DMS153 treated with DMSO at 0.1 percent for 48 hours (cell line): ENCODE measurements at regions not wholly inside any gene's neighbourhood (a gene's known extent, or its start where the extent isn't known, plus 50 kb on each side); places are given as distances from the start of the nearest gene placed in this dataset.

Source experiments
- DNase-seq: peaks from one replicate; lab custom pipeline; 2025; ENCODE audit not compliant: unreplicated experiment; lab: John Stamatoyannopoulos, UW

DNA sequence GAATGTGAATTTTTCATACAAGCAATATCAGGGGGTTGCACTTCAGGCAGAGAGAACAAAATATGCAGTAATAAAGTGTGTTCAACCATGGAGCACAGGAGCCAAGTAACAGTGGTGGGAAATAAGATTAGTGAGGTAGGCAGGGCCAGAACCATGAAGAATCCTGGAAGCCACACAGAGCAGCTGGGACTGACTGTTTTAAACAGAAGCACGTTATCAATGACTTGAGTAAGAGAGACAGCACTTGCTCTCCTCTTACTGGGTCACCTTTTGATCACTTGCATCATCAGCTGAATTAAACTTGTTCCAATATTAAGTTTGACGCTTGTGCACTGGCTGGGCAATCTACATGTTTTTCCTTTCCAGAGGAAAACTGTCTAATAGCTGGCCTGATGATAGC, 238.5 kb downstream of the TBX18 start:
- DNase-seq: no peak

DNA sequence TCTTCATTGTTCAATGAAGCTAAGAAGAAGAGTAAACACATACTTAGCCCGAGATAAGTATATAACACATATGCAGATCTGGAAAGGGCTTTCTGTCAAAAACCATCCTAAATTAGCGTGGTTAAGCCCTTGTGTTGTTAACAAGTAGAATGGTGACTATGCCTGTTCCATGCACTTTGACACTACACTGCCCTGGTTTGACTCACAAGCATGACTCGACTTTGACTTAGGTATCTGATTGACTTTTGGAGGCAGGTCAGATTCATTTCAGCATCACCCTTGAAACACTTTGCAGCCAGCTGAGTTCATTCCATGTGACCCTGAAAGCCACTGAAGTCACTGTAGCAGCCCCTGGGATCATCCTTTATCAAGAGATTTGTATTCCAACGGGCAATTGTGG, 239.8 kb downstream of the TBX18 start:
- DNase-seq: no peak

DNA sequence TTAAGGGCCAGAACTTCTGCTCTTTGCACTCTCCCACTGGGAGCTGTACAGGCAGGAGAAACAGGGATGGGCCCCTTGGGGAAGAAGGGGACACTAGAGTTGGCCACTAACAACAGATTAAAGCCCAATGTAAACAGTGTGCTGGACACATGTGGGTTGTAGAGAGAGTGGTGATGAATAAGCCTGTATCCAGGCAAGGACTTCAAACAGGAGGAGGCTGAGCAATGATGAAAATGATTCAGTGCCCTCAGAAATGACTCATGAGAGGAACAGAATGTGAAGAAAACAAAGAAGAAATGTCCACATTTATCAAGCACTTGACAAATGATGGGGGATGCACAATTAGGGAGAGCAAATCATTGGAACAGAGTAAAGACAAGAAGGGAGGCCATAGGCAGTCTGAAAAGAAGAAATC, 242.3 kb downstream of the TBX18 start:
- DNase-seq: no peak

DNA sequence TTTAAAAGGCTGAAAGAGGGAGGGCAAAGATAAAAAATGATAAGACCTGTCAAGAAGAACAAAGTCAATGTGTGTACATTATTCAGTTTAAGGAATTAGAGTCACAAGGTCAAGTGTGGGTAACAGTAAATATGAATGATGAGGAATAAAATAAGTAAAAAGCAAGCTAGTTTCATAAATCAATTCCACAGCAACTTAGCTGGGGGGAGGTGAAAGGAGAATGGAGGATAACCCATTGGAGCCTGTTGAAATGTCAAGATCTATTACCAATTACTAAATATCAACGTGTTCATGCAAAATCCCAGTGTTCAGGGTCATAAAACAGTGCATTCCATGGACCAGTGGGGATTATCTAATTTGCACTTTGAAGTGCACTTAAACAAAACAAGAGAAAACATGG, 242.9 kb downstream of the TBX18 start:
- no peak for DNase-seq

DNA sequence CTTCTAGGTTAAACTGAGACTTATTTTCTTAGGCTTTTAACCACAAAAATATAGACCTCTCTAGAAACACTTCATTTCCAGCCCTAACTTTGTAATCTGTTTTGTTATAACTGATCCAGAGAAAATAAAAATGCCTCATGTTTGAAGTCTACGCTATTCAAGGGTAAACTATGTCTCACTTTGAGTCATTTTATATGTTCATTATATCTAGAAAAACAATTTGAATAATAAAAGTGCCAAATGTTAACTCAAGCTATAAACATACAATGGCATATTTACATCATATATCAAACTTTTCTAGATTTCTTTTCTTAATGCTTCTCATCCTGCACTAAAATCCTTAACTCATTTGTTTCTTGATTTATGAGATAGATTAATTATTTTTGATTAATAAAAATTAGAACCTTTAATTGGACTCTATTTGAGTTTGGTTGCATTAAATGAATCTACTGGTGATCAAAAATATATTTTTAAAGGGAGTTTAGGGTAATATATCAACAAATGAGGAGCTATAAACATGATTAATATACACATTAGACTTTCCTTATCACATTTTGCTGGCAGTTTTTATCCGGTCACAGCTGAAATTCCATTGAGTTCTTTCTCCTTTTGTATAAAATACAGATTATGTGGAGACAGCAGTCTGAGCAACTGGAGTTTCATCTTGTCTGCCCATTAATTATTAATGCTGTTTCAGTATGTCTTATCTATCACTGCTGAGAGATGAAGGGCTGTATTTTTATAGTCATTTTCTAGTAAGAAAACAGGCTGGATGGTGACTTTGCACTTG, 246.5 kb downstream of the TBX18 start:
- no peak for DNase-seq

DNA sequence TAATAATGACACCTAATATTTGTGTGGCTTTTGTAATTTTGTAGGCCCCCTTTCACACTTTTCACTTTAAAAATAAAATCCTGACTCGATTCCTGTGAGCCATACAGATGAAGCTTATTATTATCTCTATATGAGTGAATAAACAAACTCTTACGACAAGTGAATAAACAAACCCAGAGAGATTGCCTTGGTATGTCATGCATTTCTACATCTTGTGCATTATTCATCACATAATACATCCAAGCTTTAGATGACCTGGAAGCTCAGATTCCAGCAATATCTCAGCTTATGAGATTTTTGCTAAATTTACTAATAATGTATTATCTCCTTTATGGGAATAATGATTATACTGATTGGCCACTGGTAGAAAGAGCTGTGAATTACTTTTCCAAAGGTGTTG, 248.2 kb downstream of the TBX18 start:
- no peak for DNase-seq

DNA sequence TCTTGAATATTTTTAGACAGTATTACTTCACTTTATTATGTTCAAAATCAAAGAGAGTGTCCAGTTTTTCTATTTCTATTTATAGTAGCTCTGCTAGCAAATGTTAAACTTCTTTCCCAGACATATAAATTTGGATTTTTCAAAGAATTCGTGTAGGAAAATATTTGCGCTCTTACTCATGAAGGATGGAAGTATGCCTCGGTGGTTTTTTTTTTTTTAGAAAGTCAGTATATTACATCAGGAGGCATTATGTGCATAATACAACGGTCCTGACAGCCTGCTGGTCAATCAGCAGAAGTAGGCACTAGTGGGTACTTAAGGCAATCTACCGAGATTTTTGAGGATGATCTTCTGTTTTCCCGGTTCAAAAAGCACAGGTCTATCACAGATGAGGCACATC, 249.3 kb downstream of the TBX18 start:
- DNase-seq: no peak

DNA sequence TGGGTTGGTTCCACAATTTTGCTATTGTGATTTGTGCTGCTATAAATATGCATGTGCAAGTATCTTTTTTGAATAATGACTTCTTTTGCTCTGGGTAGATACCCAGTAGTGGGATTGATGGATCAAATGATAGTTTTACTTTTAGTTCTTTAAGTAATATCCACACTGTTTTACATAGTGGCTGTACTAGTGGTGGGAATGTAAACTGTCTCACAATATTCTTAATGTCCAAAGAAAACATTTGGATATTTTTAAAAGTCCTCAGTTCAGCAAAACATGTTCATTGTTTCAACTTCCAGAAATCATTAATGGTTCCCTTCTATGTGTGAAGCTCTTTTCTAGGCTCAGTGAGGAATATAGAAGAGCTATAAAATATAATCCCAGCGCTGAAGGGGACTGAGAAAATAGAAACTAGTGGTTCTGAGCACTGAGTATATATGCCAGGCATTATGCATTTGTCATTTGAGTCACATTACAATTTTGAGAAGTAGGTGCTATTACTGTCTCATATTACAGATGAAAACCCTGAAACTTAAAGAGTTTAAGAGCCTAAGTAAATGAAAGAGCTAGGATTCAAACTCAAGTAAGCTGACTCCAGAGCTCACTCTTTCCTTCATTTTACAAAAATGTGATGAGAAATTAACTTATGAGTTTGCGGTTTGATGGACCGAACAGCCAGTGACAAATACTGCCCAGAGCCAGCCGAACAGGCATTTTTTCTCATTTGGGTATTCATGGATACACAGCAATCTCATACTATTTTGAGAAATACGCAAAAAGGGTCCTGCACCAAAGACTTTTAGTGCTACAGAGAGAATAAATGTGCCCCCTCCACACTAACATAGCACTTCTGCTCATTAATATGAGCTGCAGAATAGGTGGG, 250.1 kb downstream of the TBX18 start:
- DNase-seq: no peak

DNA sequence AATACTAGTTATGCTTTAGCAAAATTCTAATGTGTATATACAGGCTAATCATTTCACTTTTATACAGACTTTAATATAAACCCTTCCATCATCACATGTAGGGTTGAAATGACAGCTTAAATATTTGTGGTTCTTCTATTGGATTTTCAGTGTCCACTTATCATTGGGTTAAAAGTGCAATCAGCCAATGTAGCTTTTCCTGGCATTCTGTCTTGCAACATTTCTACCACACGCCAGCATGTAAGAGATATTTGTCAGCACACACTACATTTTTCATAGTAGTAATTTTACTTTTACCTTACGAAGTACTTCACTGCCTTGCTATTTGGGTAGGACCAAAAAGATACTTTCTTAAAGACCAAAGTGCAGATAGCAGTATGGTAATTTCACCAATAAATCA, 252.0 kb downstream of the TBX18 start:
- no peak for DNase-seq

DNA sequence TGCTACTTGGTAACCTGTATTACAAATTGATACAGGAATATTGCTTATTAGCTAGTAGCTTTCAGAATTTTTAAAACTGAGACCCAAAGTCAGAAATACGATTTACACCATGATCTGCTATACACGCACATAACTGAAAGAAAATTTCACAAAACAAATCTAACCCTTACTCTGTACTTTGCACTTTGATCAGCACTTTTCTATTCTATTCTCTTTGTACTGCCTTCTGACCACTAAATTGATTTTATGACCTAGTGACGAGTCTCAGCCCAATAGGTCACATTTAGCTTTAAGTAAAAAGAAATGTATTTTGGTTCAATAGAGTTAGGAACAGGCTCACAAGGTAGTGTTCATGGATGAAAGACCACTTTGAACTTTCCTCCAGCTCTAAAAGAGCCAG, 252.5 kb downstream of the TBX18 start:
- no peak for DNase-seq

DNA sequence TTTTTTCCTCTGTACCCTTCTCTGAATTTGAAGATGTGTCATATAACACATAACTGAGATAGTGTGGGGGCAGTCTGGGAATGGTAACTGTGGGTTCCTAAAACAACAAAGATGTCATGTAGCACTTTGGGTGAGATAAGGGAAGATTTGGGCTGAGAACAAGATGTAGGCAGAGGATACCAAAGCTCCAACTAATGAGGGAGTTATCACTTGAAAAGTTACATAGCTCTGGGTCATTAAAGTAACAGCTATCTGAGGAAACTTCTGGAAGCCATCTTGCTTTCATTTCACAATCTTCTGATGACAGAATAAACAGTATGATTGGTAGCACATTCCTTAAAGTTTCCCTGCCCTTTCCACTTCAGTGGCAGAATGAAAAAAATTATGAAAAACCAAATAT, 255.4 kb downstream of the TBX18 start:
- no peak for DNase-seq

DNA sequence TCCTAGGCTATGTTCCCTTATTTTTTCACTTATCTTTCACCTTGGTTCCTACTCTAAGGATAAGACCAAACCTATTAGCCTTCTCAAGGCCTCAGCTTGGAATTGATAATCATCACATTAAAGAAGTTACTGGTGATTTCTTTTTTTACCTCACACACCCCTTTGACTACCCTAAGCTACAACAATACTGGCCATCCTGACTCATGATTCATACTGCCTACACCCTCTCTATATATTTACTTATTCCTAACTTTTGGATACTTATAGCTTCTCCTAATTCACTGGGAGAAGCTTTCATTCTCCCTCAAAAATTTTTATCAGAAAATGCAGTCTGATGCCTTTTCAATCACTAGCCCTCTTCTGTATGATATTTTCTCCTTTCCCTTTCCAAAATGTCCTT, 256.1 kb downstream of the TBX18 start:
- no peak for DNase-seq

DNA sequence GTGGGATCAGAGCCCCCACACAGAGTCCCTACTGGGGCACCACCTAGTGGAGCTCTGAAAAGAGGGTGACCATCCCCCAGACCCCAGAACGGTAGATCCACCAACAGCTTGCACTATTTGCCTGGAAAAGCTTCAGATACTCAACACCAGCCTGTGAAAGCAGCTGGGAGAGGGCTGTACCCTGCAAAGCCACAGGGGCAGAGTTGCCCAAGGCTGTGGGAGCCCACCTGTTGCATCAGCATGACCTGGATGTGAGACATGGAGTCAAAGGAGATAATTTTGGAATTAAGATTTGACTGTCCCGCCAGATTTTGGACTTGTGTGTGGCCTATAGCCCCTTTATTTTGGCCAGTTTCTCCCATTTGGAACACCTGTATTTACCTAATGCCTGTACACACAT, 260.4 kb downstream of the TBX18 start:
- DNase-seq: no peak

DNA sequence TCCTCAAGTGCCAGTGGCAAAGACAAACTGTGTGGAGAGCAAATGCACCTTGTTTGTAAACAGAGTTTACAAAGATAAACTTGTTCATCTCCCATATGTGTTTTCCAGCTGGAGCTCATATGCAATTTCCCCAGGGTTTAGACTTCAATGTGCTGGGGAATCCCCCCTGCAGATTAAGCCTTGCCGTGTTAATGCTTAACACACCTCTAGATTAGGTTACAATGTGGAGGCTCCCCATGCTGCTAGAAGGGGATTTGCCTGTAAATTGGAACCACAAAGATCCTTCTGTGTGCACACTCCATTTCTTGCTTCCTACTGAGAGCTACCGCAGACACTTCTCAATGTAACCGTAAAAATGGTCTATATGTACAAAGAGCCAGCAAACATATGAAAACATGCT, 263.1 kb downstream of the TBX18 start:
- no peak for DNase-seq

DNA sequence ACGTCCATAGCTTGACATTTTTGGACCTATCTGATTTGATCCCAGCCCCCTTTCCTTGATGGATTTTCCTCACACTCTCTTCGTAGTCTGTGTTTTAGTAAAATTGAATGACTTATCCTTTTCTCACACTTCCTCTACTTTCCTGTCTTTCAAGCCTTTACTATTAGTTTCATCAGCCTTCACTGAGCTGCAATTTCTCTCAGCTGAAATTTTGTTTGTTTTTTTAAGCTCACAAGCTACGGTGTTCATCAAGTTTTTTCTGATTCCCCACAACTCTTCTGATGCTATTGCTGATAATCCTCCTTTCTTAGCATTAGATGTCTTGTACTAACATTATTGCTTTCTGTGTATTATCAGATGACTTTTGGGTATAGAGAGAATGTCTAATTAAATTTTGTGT, 263.7 kb downstream of the TBX18 start:
- DNase-seq: no peak

DNA sequence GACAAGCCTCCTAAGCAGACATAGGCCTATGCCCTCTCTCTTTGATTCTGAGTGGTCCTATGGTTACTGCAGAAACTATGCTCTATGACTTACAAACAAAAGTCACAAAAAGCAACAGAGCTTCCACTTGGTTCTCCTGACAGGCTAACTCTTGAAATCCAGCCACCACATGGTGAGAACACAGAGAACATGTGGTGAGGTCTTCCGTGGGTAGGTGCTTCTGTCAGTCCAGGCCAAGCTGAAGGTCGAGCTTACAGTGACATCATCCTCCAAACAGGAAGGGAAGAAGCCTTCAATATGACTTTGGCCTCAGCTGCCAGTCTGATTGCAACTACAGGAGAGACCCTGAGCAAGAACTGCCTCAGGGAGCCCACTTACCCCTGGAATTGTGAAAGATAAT, 265.5 kb downstream of the TBX18 start:
- no peak for DNase-seq

DNA sequence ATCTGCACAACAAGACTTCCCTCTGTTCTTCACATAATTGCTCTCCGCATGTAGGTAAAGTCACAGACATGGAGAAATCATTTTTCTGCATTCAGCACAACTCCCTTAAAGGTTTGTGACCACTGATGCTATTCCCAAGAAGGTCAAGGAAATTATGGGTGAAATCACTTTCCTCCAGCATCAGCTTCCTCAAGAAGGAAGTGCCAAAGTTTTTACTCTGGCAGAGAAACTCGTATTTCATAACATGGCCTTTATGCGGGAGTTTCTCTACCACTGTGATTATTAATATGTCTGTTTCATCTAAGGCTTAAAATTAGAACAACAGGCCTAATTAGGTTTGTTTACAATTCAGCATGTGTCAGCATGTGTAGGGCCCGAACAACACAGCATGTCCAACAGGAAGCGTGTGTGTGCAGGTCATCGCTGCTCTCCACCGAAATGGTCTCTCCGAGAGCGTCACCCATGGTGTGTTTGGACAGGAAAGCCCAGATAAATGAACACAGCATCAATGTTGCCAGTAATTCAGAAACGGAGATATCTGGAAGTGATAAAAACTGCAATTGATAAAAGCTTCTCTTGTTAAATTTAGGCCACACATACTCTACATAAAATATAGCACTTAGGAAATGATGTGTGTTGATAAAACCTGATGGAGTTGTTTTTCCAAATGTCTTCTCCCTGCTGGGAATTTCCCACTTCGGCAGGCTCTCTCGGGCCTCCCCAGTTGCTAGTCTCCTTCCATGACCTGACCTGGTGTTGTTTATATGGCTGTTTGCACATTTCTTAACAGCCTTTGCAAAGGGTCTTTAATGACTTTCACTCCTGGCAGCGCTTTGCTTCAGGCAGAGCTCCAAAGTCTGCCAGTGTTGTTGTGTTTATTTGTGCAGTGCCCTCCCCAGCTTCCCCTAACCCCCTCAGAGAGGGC, 265.1 kb upstream of the CEP162 start:
- no peak for DNase-seq

DNA sequence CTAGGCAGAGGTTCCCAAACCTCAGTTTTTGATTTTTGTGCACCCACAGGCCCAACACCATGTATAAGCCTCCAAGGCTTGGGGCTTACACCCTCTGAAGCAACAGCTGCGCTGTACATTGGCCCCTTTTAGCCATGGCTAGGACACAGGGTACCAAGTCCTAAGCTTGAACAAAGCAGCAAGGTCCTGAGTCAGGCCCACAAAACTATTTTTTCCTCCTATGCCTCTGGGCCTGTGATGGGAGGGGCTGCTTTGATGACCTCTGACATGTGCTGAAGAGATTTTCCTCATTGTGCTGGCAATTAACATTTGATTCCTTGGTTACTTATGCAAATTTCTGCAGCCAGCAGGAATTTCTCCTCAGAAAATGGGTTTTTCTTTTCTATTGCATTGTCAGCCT, 262.2 kb upstream of the CEP162 start:
- DNase-seq: no peak

DNA sequence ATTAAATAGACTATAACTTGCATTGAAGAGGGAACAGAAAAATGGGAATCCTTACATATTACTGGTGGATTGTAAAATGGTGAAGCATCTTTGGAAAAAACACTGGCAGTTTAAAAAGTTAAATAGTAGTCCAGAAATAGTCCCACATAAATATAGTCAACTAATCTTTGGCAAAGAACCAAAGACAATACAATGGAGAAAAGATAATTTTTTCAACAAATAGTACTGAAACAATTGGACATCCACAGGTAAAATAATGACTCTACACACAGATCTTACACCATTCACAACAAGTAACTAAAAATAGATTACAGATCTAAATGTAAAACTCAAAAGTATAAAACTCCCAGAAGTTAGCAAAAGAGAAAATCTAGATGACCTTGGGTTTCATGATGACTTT, 259.1 kb upstream of the CEP162 start:
- no peak for DNase-seq

DNA sequence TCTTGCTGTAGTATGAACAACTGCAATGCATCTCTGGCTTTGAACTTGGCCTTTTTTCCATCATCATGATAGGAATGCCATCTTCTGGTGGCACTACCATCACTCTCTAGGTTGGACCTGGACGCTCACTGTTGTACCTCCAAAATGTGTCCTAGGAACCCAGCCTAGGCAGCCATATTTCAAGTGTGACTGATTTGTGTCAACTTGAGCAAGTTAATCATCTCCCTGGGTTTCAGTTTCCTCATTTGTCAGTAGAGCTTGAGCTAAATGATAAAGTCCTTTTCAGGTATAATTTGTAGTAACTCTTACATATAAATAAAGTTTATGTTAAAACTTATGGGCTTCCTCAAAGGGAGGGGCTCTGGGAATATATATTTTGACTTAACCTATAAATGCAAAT, 241.7 kb upstream of the CEP162 start:
- DNase-seq: no peak

DNA sequence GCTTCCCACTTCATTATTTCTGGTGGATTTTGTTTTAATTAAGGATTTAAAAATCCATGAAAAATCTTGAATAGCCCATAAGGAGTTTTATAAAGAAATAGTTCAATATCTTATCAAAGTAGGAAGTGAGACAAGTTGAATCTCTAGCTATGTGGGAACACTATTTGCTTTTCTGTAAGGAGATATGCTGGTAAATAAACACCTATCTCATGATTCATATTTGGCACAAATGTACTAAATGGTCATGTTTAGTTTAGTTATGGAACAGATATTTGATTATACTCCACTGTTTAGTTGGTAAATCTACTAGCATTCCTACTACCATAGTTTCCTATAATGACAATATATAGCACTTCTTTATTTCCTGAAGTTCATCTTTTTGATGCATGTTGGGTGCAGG, 239.9 kb upstream of the CEP162 start:
- DNase-seq: no peak
